ENCODE measurements at regions not wholly inside any gene's neighbourhood (a gene's known extent, or its start where the extent isn't known, plus 50 kb on each side); places are given as distances from the start of the nearest gene placed in this dataset.

DNA sequence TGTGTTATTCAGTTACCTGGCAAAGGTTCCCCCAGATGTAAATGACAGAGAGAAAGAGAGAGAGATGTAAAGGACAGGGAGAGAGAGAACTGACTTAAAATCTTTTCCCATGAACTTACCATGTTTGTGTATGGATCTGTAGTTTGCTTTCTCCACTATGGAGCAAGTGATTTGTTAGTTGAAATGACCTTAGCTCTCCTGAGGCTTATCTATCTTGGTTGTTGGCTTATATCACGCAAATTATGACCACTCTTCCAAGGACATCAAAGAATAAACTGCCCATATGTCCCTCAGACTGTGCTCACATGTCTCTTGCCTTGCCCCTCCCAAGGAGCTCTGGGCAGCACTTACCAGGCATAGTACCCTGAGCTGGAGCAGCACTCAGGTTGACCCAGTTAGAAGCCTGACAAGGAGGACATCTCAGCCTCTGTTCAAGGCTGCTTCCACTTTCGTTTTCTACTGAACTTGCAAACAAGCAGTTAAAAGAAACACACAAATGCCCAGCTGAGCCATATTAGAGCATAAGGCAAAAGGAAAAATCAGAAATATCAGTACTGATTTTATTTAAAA is 95.3 kb upstream of the RCN1 start:
- ChIA-PET POLR2A (no interaction called here), CTCF (interaction anchor here (1.0 to 1.5 kb wide), 3 partner anchors 11 to 57 kb away, joined by 3 to 5 read pairs (median 4); no protein-coding TSS in a partner anchor)
- Mint-ChIP-seq H3K4me1 (ENCODE audit: low read depth) (peaks cover 17% of the 10 kb centered on the region), H3K36me3 (no peaks in the 10 kb centered on the region), H3K27me3 (no peaks in the 10 kb centered on the region), H3K9me3 (no peaks in the 10 kb centered on the region), H3K27ac (no peak overlapping the region), H3K4me3 (peak overlapping the region; percentile 22)
- intact Hi-C loops (cut with micrococcal nuclease): no loop called here
- DNase-seq: peak; percentile 10

GRCh38 chr11:31995032-31995431 is 95.8 kb upstream of the RCN1 start:
- no peaks in the 10 kb centered on the region for H3K9me3 Mint-ChIP-seq
- no peak overlapping the region for H3K4me3 Mint-ChIP-seq
- no peak for DNase-seq
- intact Hi-C loops (cut with micrococcal nuclease): no loop called here
- H3K36me3 Mint-ChIP-seq: no peaks in the 10 kb centered on the region
- POLR2A ChIA-PET: no interaction called here
- CTCF ChIA-PET: interaction anchor here (1.0 to 1.5 kb wide), 3 partner anchors 12 to 57 kb away, joined by 3 to 5 read pairs (median 4); no protein-coding TSS in a partner anchor
- no peaks in the 10 kb centered on the region for H3K27me3 Mint-ChIP-seq
- H3K27ac Mint-ChIP-seq: no peak overlapping the region
- peaks cover 17% of the 10 kb centered on the region for H3K4me1 Mint-ChIP-seq (ENCODE audit: low read depth)

DNA sequence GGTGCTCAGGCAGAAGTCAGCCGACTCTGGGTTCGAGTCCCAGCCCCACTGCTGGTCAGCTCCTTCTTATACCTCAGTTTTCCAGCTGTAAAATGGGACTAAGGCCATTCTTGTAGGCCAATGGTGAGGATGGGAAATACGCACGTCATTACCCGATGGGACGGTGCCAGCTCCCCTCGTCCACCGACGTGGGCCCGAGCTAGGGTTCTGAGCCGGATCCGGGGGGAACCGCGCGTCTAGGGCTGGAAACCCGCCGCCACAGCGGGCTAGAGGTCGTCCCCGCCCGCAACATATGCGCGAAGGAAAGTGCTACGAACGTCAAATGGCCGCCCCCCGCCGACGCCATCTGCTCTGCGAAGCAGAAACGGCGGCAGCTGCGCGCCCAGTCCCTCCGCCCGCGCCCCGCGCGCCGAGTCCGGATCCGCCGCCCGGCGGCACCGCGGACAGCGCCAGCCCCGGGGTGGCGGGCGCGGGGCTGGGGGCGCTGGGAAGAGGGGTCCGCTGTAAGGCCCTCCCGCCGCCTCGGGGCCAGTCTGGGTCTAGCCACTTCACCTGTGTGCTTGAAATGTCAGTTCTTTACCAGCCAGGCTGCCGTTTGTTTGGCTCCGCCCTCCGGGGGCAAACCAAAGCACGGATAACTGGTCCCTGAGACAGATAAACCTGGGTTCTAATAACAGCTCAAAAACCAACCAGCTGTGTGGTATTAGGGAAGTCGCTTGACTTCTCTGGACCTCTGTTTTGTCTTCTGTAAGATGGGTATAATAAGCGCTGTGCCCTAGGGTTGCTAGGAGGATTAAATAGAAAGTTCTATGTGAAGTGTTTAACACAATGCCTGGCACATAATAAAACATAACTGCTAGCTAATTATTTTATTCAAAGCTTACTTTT is 103.5 kb upstream of the RCN1 start:
- Mint-ChIP-seq H3K4me3 (no peak overlapping the region), H3K27me3 (peaks cover 24% of the 10 kb centered on the region), H3K36me3 (no peaks in the 10 kb centered on the region), H3K27ac (no peak overlapping the region), H3K9me3 (no peaks in the 10 kb centered on the region), H3K4me1 (ENCODE audit: low read depth) (no peaks in the 10 kb centered on the region)
- POLR2A ChIA-PET: no interaction called here
- CTCF ChIA-PET: no interaction called here
- intact Hi-C loops (cut with micrococcal nuclease): no loop called here
- DNase-seq: no peak

GRCh38 chr11:31986201-31986889 is 104.5 kb upstream of the RCN1 start:
- ChIA-PET POLR2A (no interaction called here), CTCF (no interaction called here)
- Mint-ChIP-seq H3K27me3 (peaks cover 25% of the 10 kb centered on the region), H3K9me3 (peaks cover 2% of the 10 kb centered on the region), H3K4me3 (no peak overlapping the region), H3K36me3 (no peaks in the 10 kb centered on the region), H3K4me1 (ENCODE audit: low read depth) (no peaks in the 10 kb centered on the region), H3K27ac (no peak overlapping the region)
- DNase-seq: no peak
- intact Hi-C loops (cut with micrococcal nuclease): no loop called here

GRCh38 chr11:31981457-31981856 is 109.4 kb upstream of the RCN1 start:
- H3K27me3 Mint-ChIP-seq: peaks cover 26% of the 10 kb centered on the region
- intact Hi-C loops (cut with micrococcal nuclease): no loop called here
- CTCF ChIA-PET: no interaction called here

DNA sequence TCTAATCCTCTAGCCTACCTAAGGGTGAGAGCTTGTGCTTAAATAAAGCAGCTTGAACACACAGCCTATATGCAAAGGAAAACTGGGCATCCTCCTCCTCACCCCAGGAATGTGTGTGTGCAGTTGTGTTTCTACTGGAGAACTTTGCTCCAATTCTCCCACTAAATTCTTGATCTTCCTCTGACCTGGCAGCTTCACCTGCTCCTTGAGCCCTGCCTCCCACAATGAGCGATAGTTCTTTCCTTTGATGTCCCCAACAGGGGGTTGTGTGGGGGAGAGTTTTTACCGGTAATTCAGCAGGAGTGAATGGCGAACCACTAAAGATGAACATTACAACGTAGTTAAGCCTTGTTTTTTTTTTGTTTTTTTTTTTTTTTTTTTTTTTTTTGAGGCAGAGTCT is 113.5 kb upstream of the RCN1 start:
- POLR2A ChIA-PET: no interaction called here

More at GRCh38 chr11:31981457-31981856, 109.4 kb upstream of the RCN1 start:
- POLR2A ChIA-PET: no interaction called here
- Mint-ChIP-seq H3K9me3 (peaks cover 2% of the 10 kb centered on the region), H3K36me3 (no peaks in the 10 kb centered on the region), H3K4me3 (no peak overlapping the region), H3K27ac (no peak overlapping the region), H3K4me1 (ENCODE audit: low read depth) (no peaks in the 10 kb centered on the region)
- DNase-seq: no peak

DNA sequence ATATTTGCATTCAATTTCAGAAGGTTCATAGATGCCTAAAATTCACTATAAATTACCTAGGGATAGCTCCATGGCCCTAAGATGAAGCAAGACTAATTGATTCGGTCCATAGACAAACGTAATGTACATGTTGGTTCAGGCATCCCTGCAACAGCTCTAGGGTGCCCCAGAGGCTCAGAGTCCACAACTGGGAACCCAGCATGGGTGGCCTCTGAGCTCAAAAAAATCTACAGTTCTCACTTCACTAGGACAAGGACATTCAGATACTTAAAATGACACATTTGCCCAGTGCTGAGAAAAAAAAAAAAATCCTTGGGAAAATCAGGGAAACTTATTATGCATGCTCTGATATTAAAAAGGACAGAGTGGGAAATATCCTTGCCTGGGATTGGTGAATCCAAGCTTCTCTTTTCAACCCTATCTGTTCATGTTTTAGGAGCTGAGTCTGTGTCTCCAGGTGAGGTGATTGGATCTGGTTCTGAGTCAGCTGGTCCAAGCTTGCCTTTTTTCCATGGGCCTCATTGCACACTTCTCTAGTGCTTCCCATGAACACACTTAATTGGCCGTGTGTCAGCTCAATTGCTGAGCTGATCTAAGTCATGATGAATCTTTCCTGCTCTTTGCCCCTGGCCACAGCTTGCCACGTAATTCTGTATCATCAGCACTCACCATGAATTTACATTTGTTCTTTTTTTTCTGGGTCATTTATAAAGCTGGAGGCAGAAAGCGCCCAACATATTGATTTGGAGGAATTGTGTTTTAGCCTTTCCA is 116.3 kb upstream of the RCN1 start:
- ChIA-PET POLR2A (no interaction called here), CTCF (interaction anchor here (1.4 kb wide), 1 partner anchor 16 kb away, joined by 4 read pairs; no protein-coding TSS in a partner anchor)
- H3K9me3 Mint-ChIP-seq: no peaks in the 10 kb centered on the region
- no peak overlapping the region for H3K4me3 Mint-ChIP-seq
- no peak overlapping the region for H3K27ac Mint-ChIP-seq
- no peaks in the 10 kb centered on the region for H3K4me1 Mint-ChIP-seq (ENCODE audit: low read depth)
- H3K36me3 Mint-ChIP-seq: no peaks in the 10 kb centered on the region
- H3K27me3 Mint-ChIP-seq: peaks cover 17% of the 10 kb centered on the region
- intact Hi-C loops (cut with micrococcal nuclease): no loop called here
- DNase-seq: no peak

More for the DNA sequence above, 113.5 kb upstream of the RCN1 start:
- intact Hi-C loops (cut with micrococcal nuclease): no loop called here
- Mint-ChIP-seq H3K4me1 (ENCODE audit: low read depth) (no peaks in the 10 kb centered on the region), H3K27me3 (peaks cover 21% of the 10 kb centered on the region), H3K36me3 (no peaks in the 10 kb centered on the region), H3K9me3 (peaks cover 2% of the 10 kb centered on the region), H3K27ac (no peak overlapping the region), H3K4me3 (no peak overlapping the region)
- CTCF ChIA-PET: no interaction called here
- no peak for DNase-seq

GRCh38 chr11:31973172-31973571 is 117.7 kb upstream of the RCN1 start:
- POLR2A ChIA-PET: no interaction called here
- Mint-ChIP-seq H3K36me3 (no peaks in the 10 kb centered on the region), H3K27ac (no peak overlapping the region), H3K4me3 (no peak overlapping the region), H3K27me3 (peaks cover 13% of the 10 kb centered on the region), H3K9me3 (no peaks in the 10 kb centered on the region), H3K4me1 (ENCODE audit: low read depth) (no peaks in the 10 kb centered on the region)
- intact Hi-C loops (cut with micrococcal nuclease): no loop called here
- no peak for DNase-seq
- CTCF ChIA-PET: interaction anchor here (1.1 kb wide), 1 partner anchor 15 kb away, joined by 4 read pairs; no protein-coding TSS in a partner anchor

DNA sequence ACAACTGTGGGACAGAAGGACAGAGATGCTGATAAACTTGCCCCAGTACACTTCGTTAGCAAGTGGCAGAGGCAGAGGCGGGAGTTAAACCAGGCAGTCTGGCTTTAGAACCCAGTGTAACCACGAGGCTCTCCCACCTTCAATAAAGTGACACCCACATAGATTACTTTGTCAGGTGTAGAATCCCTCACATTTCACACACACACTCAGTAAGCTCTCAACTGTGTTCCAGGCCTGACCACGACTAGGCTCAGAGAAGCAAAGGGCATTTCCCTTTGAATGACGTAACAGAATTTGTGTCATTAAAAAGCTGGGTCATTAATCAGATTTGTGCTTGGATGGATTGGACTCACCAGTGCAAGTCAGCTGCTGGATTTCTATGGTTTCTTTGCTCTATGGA is 118.3 kb upstream of the RCN1 start:
- CTCF ChIA-PET: interaction anchor here (1.1 kb wide), 1 partner anchor 14 kb away, joined by 4 read pairs; no protein-coding TSS in a partner anchor
- intact Hi-C loops (cut with micrococcal nuclease): no loop called here
- Mint-ChIP-seq H3K36me3 (no peaks in the 10 kb centered on the region), H3K4me1 (ENCODE audit: low read depth) (no peaks in the 10 kb centered on the region), H3K27ac (no peak overlapping the region), H3K9me3 (no peaks in the 10 kb centered on the region), H3K27me3 (peaks cover 10% of the 10 kb centered on the region), H3K4me3 (no peak overlapping the region)
- POLR2A ChIA-PET: no interaction called here
- DNase-seq: no peak

DNA sequence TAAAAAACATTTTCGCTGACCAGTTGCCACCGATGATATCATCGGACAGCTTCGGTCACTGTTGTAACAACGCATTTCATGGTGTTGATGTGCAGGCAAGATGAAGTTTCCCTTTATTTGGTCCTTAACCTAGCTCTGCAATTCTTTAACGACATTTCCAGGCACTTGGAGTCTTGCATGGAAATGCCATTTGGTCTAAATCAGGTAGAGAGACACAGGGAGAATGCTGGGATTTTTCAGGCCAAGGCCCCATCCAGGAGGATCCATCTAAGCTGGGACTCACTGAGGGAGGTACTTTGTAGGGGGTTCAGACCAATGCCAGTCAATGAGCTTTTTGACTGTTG is 121.5 kb upstream of the RCN1 start:
- Mint-ChIP-seq H3K9me3 (no peaks in the 10 kb centered on the region), H3K27ac (no peak overlapping the region)

GRCh38 chr11:31968461-31969358 is 122.2 kb upstream of the RCN1 start:
- intact Hi-C loops (cut with micrococcal nuclease): no loop called here
- no peaks in the 10 kb centered on the region for H3K4me1 Mint-ChIP-seq (ENCODE audit: low read depth)
- H3K36me3 Mint-ChIP-seq: no peaks in the 10 kb centered on the region
- no peak overlapping the region for H3K4me3 Mint-ChIP-seq
- no peaks in the 10 kb centered on the region for H3K9me3 Mint-ChIP-seq
- H3K27me3 Mint-ChIP-seq: no peaks in the 10 kb centered on the region
- ChIA-PET POLR2A (no interaction called here), CTCF (interaction anchor here (0.7 to 2.0 kb wide), 2 partner anchors 11 to 133 kb away, joined by 3 to 11 read pairs; no protein-coding TSS in a partner anchor)
- no peak for DNase-seq
- no peak overlapping the region for H3K27ac Mint-ChIP-seq

More for the DNA sequence above, 121.5 kb upstream of the RCN1 start:
- Mint-ChIP-seq H3K4me1 (ENCODE audit: low read depth) (no peaks in the 10 kb centered on the region), H3K36me3 (no peaks in the 10 kb centered on the region), H3K27me3 (no peaks in the 10 kb centered on the region), H3K4me3 (no peak overlapping the region)
- ChIA-PET POLR2A (no interaction called here), CTCF (interaction anchor here (2.0 kb wide), 1 partner anchor 11 kb away, joined by 11 read pairs; no protein-coding TSS in a partner anchor)
- no peak for DNase-seq
- intact Hi-C loops (cut with micrococcal nuclease): no loop called here

Data from activated CD4-positive, alpha-beta memory T cell treated with anti-CD3 and anti-CD28 coated beads for 36 hours (primary cell).